ENCODE measurements at regions not wholly inside any gene's neighbourhood (a gene's known extent, or its start where the extent isn't known, plus 50 kb on each side); places are given as distances from the start of the nearest gene placed in this dataset.

GRCh38 chr13:47463726-47464125 is 537.3 kb downstream of the SUCLA2 start:
- Mint-ChIP-seq H3K4me1 (peaks cover 11% of the 10 kb centered on the region), H3K4me3 (no peak overlapping the region)
- TF ChIP-seq CTCF (conservative IDR thresholded peaks at IDR 0.05): no peak

GRCh38 chr13:47463002-47463401 is 538.1 kb downstream of the SUCLA2 start:
- no peak overlapping the region for H3K27ac Mint-ChIP-seq (ENCODE audit: unreplicated experiment)
- H3K9me3 Mint-ChIP-seq: peaks cover 21% of the 10 kb centered on the region
- DNase-seq (ENCODE audit: low read depth, low spot score): no peak
- H3K4me1 Mint-ChIP-seq: peaks cover 11% of the 10 kb centered on the region
- no peaks in the 10 kb centered on the region for H3K27me3 Mint-ChIP-seq (ENCODE audit: low read depth)
- H3K36me3 Mint-ChIP-seq (ENCODE audit: low read depth): peaks cover 12% of the 10 kb centered on the region
- H3K4me3 Mint-ChIP-seq: no peak overlapping the region
- no peak for TF ChIP-seq CTCF (conservative IDR thresholded peaks at IDR 0.05)

More at GRCh38 chr13:47463726-47464125, 537.3 kb downstream of the SUCLA2 start:
- H3K27me3 Mint-ChIP-seq (ENCODE audit: low read depth): no peaks in the 10 kb centered on the region
- no peak for DNase-seq (ENCODE audit: low read depth, low spot score)
- H3K27ac Mint-ChIP-seq (ENCODE audit: unreplicated experiment): no peak overlapping the region
- peaks cover 21% of the 10 kb centered on the region for H3K9me3 Mint-ChIP-seq
- H3K36me3 Mint-ChIP-seq (ENCODE audit: low read depth): peaks cover 12% of the 10 kb centered on the region

- no peak for TF ChIP-seq CTCF (conservative IDR thresholded peaks at IDR 0.05)
- DNase-seq (ENCODE audit: low read depth, low spot score): no peak
- H3K27ac Mint-ChIP-seq (ENCODE audit: unreplicated experiment): no peak overlapping the region
- H3K27me3 Mint-ChIP-seq (ENCODE audit: low read depth): no peaks in the 10 kb centered on the region
- peaks cover 12% of the 10 kb centered on the region for H3K36me3 Mint-ChIP-seq (ENCODE audit: low read depth)
- H3K4me1 Mint-ChIP-seq: peaks cover 11% of the 10 kb centered on the region
- no peak overlapping the region for H3K4me3 Mint-ChIP-seq
- H3K9me3 Mint-ChIP-seq: peaks cover 17% of the 10 kb centered on the region
These were observed 539.3 kb downstream of the SUCLA2 start for GRCh38 chr13:47461816-47462215.

GRCh38 chr13:47459512-47459911 is 541.6 kb downstream of the SUCLA2 start:
- peaks cover 16% of the 10 kb centered on the region for H3K4me1 Mint-ChIP-seq
- no peak overlapping the region for H3K4me3 Mint-ChIP-seq
- H3K27me3 Mint-ChIP-seq (ENCODE audit: low read depth): no peaks in the 10 kb centered on the region
- H3K27ac Mint-ChIP-seq (ENCODE audit: unreplicated experiment): no peak overlapping the region
- no peaks in the 10 kb centered on the region for H3K36me3 Mint-ChIP-seq (ENCODE audit: low read depth)
- peaks cover 2% of the 10 kb centered on the region for H3K9me3 Mint-ChIP-seq
- DNase-seq (ENCODE audit: low read depth, low spot score): no peak
- peak; percentile 38 for TF ChIP-seq CTCF (conservative IDR thresholded peaks at IDR 0.05)

GRCh38 chr13:47457626-47458025 is 543.4 kb downstream of the SUCLA2 start:
- Mint-ChIP-seq H3K36me3 (ENCODE audit: low read depth) (no peaks in the 10 kb centered on the region), H3K27me3 (ENCODE audit: low read depth) (no peaks in the 10 kb centered on the region), H3K4me1 (peaks cover 16% of the 10 kb centered on the region), H3K27ac (ENCODE audit: unreplicated experiment) (no peak overlapping the region), H3K9me3 (peaks cover 1% of the 10 kb centered on the region), H3K4me3 (no peak overlapping the region)
- no peak for TF ChIP-seq CTCF (conservative IDR thresholded peaks at IDR 0.05)
- DNase-seq (ENCODE audit: low read depth, low spot score): no peak

GRCh38 chr13:47455626-47456025 is 545.4 kb downstream of the SUCLA2 start:
- no peak for DNase-seq (ENCODE audit: low read depth, low spot score)
- Mint-ChIP-seq H3K9me3 (peaks cover 3% of the 10 kb centered on the region), H3K36me3 (ENCODE audit: low read depth) (no peaks in the 10 kb centered on the region), H3K4me3 (no peak overlapping the region), H3K27me3 (ENCODE audit: low read depth) (no peaks in the 10 kb centered on the region), H3K27ac (ENCODE audit: unreplicated experiment) (no peak overlapping the region), H3K4me1 (peaks cover 16% of the 10 kb centered on the region)
- no peak for TF ChIP-seq CTCF (conservative IDR thresholded peaks at IDR 0.05)

Data from neural crest cell (in vitro differentiated cells).